GM21367 (cell line): ENCODE measurements at regions not wholly inside any gene's neighbourhood (a gene's known extent, or its start where the extent isn't known, plus 50 kb on each side); places are given as distances from the start of the nearest gene placed in this dataset.
"Not testable (repeated sequence)": the region's sequence is repeated elsewhere in the genome, so short reads cannot be mapped to it uniquely, and the experiment has no call there.

Experiments used
- ATAC-seq: cut with Tn5 transposase; IDR thresholded peaks from one replicate; pipeline ENCODE4 v1.9.1; 2021; ENCODE audit not compliant: unreplicated experiment

DNA sequence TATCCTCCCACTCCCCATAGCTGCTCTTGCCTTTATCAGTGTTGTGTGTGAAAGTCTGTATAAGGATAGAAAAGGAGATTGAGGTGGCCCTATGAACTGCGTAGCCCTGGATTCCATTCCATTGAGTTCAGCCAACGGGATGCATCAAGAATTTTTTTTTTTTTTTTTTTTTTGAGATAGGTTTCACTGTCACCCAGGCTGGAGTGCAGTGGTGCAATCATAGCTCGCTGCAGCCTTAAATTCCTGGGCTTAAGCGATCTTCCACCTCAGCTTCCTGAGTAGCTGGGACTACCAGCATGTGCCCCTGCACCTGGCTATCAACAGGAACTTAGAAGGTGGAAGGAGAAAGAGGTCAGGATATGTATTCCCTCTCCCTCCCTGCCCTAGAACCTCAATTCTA is 187.2 kb upstream of the SPRY1 start:
- ATAC-seq = no peak

DNA sequence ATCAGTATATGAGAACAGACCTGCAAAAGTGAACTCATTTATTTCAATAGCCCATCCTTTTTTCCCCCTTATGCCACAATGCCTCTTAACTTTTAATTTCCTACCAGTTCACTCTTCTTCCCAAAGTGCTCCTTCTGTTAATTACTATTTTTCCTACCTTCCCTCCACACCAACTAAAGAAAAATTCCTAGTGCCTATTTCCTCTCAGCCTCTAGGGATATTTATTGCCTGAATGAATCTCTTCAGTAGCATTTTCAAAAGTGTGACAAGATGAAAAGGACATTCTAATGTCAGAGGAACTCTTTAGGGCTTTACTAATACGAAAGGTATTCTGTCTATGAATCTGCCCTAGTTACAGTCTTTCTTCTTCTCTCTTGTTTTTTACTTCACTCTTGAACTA is 181.1 kb upstream of the SPRY1 start:
- ATAC-seq = no peak

DNA sequence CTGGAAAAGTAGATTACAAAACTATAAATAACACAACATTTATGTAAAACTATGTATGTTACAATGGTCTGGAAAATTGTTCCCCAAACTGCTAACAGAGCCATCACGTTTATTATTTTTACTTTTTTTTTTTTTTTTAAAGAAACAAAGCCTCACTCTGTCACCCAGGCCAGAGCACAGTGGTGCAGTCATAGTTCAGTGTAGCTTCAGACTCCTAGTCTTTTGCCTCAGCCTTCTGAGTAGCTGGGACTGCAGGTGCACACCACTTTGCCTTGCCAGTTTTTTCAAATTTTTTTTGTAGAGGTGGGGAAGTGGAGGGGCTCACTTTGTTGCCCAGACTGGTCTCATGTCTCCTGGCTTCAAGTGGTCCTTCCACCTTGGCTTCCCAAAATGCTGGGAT is 180.1 kb upstream of the SPRY1 start:
- no peak for ATAC-seq

DNA sequence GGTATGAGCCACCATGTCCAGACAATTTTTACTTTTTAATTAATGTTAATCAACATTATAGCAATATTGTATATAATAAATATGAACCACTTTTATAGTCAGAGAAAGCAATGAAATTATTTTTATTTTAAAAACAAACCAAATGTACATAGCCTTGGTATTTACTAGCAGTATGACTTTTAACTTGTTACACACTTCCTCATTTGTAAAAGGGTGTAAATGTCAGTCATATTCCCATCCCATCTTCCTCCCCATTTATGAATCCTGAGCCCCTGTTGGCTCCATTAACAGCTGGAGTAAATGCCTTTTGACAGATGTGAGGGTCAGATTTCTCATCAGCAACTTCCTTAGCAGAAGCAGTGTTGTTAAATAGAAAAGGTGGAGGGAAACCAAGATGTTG is 179.6 kb upstream of the SPRY1 start:
- ATAC-seq = no peak

DNA sequence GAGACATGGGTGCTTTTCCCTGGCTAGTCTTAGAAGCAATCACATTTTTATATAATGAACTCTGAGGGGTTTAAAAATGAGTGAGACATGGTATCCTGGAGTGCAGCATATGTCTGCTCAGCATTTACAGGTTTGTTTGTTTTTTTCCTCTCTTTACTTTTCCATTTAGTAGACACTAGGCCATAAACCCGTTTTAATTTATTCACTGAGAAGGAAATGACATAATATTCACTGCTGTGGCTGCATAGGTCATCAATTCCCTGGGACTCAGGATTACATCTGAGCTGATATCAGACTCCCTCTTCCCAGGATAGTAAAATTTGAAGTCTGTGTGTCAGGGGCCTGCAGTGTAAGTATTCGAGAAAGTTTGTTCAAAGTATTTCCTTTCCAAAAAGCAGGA is 178.9 kb upstream of the SPRY1 start:
- no peak for ATAC-seq

DNA sequence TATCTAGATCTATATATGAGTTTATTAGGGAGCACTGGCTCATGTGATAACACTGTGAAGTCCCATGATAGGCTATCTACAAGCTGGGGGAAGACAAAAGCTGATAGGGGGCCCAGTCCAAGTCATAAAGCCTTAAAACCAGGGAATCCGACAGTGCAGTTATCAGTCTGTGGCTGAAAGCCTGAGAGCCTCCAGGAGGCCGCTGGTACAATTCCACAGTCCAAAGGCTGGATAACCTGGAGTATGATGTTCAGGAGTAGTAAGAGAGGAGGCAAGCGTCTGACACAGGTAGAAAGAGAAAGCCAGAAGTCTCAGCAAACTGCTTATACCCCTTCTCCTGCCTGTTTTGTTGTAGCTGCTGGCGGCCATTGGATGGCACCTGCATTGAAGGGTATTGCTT is 177.6 kb upstream of the SPRY1 start:
- ATAC-seq = no peak

DNA sequence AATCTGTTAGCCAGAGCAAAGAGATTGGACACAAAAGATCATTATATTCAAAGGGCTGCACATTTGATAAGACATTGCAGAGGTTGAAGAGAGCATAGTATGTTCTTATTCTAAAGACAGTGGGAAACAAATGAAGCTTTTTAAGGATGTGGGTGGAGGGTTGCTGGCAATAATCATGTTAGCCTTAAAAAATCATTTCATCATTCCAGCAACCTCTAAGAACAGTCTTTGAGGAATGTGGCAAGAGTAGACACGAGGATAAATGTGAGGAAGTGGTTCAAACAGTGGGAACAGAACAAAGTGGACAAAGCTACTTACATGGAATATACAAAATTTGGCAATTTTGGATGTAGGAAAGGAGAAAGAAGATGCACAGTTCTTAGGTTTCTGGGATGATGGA is 167.3 kb upstream of the SPRY1 start:
- no peak for ATAC-seq

DNA sequence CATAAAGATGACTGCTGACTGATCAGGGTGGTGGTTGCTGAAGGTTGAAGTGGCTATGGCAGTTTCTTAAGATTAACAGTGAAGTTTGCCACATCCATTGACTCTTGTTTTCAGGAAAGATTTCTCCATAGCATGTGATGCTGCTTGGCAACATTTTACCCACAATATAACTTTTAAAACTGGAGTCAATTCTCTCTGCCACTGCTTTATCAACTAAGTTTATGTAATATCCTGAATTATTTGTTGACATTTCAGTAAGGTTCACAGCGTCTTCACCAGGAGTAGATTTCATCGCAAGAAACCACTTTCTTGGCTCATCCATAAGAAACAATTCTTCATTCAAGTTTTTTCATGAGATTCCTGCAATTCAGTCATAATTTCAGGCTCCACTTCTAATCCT is 166.5 kb upstream of the SPRY1 start:
- ATAC-seq = no peak

DNA sequence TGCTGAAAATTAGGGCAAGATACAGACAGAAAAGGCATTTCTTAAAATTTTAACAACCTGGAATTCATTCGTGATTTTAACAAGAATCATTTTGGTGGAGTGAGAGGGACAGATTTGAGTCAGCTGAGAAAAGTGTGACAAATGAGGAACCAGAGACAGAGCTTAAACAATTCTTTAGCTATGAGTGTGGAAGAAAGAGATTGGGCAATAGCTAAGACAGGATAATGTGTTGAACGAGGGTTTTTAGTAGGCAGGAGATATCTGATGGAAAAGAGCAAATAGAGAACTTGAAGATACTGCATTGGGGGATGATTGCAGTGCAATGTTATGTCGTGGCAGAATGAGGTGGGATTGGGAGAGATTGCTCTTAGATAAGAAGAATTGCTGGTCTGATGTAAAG is 164.2 kb upstream of the SPRY1 start:
- ATAC-seq = no peak

DNA sequence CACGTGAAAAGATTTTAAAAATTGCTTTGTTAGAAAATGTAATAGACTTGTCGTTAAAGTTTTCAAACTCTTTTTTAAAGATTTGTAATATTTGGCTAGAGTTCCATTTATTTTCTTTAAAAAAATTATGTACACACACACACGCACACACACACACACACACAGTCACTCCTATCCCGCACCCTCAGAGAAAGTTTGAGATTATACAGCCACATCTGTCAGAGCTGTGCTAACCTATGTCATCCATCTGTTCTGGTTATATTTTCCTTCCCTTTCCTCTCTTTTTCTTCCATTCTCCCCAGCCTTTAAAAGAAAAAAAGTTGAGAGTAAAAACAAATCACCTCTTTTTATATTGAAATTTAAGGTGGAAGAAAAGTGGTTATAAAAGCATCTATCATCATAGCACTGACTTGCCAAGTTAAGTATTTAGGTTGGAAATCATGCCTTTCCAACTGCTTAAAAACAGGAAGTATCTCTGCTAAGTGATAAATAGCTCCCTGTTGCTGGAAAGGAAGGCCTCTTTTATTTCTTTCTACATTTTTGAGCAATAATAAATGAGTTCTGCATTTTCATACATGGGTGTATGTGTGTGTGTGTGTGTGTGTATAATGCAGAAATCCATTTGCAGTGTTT is 163.3 kb upstream of the SPRY1 start:
- ATAC-seq = no peak

DNA sequence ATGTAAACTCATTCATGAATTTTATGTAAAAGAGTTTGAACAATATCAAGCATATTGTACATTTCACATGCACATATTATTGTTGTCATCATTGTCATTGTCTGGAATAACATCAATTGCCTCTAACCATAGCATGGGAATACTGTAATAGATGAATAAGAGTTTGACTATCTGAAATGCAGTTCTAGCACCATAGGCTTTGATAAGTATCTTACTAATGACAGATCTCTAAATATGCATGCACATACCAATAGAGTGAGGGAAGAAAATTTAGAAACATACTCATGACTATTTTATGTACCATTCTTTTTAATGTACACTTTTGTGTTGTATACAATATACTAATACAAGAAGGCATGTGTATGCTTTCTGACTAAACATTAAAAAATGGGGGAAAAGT is 161.6 kb upstream of the SPRY1 start:
- ATAC-seq = no peak

DNA sequence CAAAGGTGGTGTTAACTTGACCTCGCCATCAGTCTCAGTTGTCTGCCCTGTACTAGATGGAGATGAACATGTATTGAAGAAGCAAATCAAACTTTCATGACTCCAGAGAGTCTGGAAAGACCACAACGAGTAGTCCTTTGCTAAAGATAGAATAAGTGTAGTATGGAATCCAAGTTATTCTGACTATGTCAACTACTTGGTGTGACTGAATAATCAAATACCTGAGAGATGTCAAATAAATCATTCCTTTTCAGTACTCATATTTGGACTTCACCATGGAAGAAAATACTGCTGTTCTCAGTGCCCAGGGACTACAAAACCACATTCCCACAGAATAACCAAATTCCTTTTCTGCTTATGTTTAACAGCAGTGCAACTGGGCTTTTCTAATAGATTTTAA is 161.2 kb upstream of the SPRY1 start:
- no peak for ATAC-seq

DNA sequence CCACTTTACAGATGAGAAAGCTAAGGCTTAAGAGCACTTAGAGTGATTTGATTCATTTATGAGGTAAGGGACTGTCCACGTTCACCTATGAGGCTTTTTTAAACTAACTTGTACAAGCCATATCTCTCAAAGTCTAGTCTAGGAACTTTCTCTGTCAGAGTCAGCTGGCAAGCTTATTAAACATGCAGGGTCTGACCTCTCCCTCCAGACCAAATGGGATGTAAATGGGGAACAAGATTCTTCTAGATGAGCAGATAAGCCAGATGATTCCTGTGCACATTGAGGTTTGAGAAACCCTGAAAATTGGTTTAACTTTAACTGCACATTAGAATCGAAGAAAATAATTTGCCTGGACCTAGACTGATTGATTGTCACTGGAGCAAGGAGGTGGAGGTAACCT is 160.0 kb upstream of the SPRY1 start:
- ATAC-seq = no peak

DNA sequence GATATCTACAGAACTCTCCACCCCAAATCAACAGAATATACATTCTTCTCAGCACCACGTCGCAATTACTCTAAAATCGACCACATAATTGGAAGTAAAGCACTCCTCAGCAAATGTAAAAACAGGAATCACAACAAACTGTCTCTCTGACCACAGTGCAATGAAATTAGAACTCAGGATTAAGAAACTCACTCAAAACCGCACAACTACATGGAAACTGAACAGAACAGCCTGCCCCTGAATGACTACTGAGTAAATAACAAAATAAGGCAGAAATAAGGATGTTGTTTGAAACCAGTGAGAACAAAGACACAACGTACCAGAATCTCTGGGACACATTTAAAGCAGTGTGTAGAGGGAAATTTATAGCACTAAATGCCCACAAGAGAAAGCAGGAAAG is 156.3 kb upstream of the SPRY1 start:
- ATAC-seq = not testable (repeated sequence)

DNA sequence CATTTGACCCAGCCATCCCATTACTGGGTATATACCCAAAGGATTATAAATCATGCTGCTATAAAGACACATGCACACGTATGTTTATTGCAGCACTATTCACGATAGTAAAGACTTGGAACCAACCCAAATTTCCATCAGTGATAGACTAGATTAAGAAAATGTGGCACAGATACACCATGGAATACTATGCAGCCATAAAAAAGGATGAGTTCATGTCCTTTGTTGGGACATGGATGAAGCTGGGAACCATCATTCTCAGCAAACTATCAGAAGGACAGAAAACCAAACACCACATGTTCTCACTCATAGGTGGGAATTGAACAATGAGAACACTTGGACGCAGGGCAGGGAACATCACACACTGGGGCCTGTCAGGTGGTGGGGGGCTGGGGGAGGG is 153.4 kb upstream of the SPRY1 start:
- ATAC-seq = not testable (repeated sequence)

DNA sequence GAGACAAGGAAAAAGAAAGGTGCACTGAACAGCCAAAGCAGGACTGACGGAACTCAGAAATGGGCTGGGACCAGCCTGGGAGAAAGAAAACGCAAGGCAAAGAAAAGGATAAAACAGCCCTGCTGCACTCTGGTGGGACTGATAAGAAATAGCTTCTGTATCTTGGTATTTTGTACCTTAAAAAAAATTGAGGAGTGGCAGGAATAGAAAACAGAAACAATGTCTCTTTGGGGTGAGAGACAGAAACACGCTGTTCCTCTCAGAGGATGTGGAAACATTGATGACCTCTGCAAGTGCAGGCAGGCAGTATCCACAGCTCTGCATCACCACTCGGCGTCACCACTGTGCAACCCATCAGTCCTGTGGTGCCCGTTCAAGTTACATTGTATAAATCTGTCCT is 152.5 kb upstream of the SPRY1 start:
- ATAC-seq = peak; percentile 88

DNA sequence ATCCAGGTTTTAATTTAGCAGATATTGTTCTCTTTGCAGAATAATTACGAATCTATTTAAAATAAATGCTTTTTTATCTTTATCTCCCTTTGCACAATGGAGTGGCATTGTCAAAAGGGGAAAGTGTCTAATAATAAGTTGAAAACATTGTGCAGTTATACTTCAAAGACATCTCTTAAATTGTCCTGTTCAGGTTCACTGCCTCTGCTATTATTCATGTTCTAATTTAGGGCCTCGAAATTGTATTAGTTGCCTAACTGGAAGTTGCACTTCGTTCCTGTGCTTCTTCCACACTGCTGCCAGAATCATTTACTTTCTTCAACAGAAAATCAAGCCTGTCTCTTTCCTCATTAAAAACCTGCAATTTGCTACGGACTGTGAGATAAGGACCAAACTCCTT is 150.5 kb upstream of the SPRY1 start:
- ATAC-seq = no peak

DNA sequence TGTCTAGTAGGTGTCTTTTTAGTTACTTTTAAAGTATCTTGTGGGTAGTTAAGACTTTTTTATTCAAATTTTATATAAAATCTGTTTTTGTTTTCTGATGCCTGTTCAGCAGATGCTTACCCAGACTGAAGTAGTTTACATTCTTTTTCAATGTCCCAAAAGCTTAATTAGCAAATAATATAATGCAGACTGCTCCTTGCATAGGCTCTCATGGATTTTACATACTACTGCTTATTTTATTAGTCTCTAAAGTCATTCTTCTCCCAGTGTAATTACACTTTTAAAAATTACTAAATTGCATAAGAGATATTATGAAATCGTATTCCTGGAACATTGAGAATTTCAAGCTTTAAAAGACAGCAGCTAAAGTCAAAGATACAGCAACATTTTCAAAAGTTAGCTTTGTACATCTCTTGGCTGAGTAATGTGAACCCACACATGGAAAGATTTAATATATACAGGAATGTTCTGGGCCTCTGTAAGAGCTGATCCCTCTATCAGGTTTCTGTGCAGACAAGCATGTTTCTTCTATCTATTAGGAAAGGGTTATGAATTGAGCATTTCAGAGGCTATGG is 148.4 kb upstream of the SPRY1 start:
- ATAC-seq = no peak

DNA sequence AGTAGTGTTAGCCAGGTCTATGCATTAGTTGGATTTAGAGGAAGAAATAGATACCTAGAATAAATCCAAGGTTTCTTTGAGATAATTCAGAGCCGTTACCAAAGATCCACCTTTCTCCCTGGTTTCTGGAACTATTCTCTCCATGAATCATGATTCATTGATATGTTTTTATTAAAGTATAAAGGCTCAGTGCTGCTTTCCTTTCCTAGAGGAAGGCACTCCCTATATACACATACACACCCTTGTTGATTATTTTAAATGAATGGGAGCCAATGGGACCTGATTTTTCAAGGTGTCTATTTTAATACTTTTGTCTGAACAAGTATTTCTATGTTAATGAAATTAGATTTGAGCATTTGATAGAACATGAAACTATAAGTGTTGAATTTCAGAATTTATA is 146.8 kb upstream of the SPRY1 start:
- no peak for ATAC-seq

DNA sequence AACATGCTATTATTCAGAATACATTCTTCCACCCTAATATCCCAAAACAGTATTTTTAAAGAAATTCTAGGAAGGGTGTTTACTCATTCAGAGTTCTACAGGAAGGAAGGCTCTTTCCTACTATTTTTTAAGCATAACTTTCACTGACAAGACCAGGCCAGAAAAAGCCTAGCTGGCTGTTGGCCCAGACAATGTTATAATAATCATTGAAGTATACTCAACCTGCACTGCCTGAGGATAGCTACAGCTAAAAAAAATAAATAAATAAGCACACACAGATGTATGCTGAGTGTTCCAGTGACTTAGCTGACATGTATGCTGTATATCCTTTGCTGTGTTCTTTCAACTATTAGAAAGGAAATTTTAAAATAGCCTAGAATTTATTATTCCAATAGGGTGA is 145.8 kb upstream of the SPRY1 start:
- no peak for ATAC-seq

DNA sequence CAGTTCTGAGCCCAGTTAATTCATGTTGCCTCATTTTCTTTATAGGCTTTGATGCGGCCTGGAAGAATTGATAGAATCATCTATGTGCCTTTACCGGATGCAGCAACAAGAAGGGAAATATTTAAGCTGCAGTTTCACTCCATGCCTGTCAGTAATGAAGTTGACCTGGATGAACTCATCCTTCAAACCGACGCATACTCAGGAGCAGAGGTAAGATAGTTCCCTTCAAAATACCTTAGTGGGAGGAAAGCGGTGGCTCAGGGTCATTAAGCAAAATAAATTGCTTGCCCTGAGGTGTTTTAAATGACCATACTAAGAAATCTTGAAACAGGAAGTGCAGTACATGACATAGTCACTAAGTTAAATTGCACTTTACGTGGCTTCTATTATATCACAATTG is 140.6 kb upstream of the SPRY1 start:
- ATAC-seq = no peak

DNA sequence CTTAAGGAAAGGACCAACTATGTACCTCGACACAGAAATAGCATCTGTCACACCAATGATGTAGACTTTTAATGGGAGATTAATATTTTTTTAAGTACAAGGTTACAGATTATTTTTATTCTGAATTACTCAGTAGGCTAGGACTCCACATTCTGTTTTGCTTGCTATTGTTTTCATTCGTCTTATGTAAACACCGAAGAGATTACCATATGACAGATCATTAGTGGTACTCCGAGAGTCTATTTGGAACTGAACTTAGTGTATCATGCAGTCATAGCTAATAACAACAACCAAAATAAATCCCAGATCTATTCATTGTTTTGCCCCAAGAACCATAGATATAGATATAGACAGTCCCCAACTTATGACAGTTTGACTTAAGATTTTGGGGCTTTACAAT is 139.7 kb upstream of the SPRY1 start:
- no peak for ATAC-seq

DNA sequence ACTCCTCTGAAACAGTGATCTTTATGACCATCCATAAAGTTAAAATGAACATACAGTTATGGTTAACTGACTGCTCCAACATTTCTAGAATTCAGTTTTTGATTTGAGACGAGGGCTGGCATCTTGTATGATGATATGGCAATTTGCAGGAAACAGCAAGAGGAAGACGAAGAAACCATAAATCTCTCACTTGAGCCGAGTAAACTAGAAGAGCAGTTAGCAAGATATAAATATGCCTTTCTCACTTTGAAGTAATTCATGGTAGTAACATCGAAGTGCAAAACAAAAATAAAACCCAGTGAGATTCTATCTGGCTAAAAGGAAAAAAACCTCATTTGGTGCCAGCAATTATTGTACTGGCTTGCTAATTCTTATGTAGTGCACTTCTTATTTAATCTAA is 139.0 kb upstream of the SPRY1 start:
- no peak for ATAC-seq
